ENCODE measurements at regions not wholly inside any gene's neighbourhood (a gene's known extent, or its start where the extent isn't known, plus 50 kb on each side); places are given as distances from the start of the nearest gene placed in this dataset.
A peak's percentile ranks its signal among the peaks of the same experiment; 100 is the strongest.

- TF ChIP-seq EZH2 (IDR thresholded peaks at IDR 0.05; ENCODE audit: borderline replicate concordance, low read length): no peak
- TF ChIP-seq, protein P1, sequence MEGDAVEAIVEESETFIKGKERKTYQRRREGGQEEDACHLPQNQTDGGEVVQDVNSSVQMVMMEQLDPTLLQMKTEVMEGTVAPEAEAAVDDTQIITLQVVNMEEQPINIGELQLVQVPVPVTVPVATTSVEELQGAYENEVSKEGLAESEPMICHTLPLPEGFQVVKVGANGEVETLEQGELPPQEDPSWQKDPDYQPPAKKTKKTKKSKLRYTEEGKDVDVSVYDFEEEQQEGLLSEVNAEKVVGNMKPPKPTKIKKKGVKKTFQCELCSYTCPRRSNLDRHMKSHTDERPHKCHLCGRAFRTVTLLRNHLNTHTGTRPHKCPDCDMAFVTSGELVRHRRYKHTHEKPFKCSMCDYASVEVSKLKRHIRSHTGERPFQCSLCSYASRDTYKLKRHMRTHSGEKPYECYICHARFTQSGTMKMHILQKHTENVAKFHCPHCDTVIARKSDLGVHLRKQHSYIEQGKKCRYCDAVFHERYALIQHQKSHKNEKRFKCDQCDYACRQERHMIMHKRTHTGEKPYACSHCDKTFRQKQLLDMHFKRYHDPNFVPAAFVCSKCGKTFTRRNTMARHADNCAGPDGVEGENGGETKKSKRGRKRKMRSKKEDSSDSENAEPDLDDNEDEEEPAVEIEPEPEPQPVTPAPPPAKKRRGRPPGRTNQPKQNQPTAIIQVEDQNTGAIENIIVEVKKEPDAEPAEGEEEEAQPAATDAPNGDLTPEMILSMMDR (conservative IDR thresholded peaks at IDR 0.05 in 1 of 2, IDR thresholded peaks at IDR 0.05 in 1 of 2; ENCODE audit: extremely low read depth in 1 of 2, insufficient read depth in 1 of 2, low read depth in 1 of 2, low read length in 2 of 2): peak; percentile 71 to 74
Measured at GRCh38 chr11:8338138-8338537, 74.5 kb upstream of the LMO1 start.

All from mammary epithelial cell (primary cell).